Neural progenitor cell (in vitro differentiated cells): ENCODE measurements at regions not wholly inside any gene's neighbourhood (a gene's known extent, or its start where the extent isn't known, plus 50 kb on each side); places are given as distances from the start of the nearest gene placed in this dataset.
"Not testable (repeated sequence)": the region's sequence is repeated elsewhere in the genome, so short reads cannot be mapped to it uniquely, and the experiment has no call there.

Experiments
- DNase-seq: peaks from one replicate; pipeline ENCODE4 v3.0.0-alpha.2; 2016; ENCODE audit warnings: low spot score
- H2AFZ ChIP-seq: fragments of 200-600 bp; sonication (generic); replicated peaks from 2 replicates; pipeline ENCODE4 v1.6.1; 2016; ENCODE audit warnings: antibody characterized with exemption
- H3F3A ChIP-seq: fragments of 200-600 bp; sonication (generic); 2 replicates; pipeline ENCODE4 v1.6.1; 2016; ENCODE audit warnings: antibody characterized with exemption, low read depth
- H3K27ac ChIP-seq: fragments of 200-600 bp; sonication (generic); 2 replicates; pipeline ENCODE4 v1.5.1; 2016; ENCODE audit warnings: mild to moderate bottlenecking
- H3K27me3 ChIP-seq: fragments of 200-600 bp; sonication (generic); 2 replicates; pipeline ENCODE4 v1.6.1; 2016; ENCODE audit warnings: mild to moderate bottlenecking, moderate library complexity
- H3K36me3 ChIP-seq: fragments of 200-600 bp; sonication (generic); 2 replicates; pipeline ENCODE4 v1.5.1; 2016
- H3K4me1 ChIP-seq: fragments of 200-600 bp; sonication (generic); 2 replicates; pipeline ENCODE4 v1.6.1; 2016; ENCODE audit warnings: mixed run types
- H3K4me2 ChIP-seq: fragments of 200-600 bp; sonication (generic); 2 replicates; pipeline ENCODE4 v1.6.1; 2016
- H3K4me3 ChIP-seq: fragments of 200-600 bp; sonication (generic); 2 replicates; pipeline ENCODE4 v1.5.1; 2016
- H3K79me2 ChIP-seq: fragments of 200-600 bp; sonication (generic); 2 replicates; pipeline ENCODE4 v1.6.1; 2016; ENCODE audit warnings: low read depth
- H3K9ac ChIP-seq: fragments of 200-600 bp; sonication (generic); 2 replicates; pipeline ENCODE4 v1.6.1; 2016
- H3K9me3 ChIP-seq: fragments of 200-600 bp; sonication (generic); 2 replicates; pipeline ENCODE4 v1.5.1; 2016; ENCODE audit warnings: low read depth
- H4K20me1 ChIP-seq: fragments of 200-600 bp; sonication (generic); 2 replicates; pipeline ENCODE4 v1.6.1; 2016; ENCODE audit warnings: low read depth
- H3K27ac Mint-ChIP-seq: 3 replicates; pipeline ENCODE4 v1.8.0; 2021; ENCODE audit warnings: mixed read lengths
- H3K27me3 Mint-ChIP-seq: 2 replicates; pipeline ENCODE4 v1.8.0; 2022; ENCODE audit warnings: low read depth, mild to moderate bottlenecking, inconsistent platforms, moderate library complexity, mixed read lengths; ENCODE audit not compliant: insufficient read depth
- H3K36me3 Mint-ChIP-seq: 3 replicates; pipeline ENCODE4 v1.8.0; 2021; ENCODE audit warnings: mixed read lengths
- H3K4me1 Mint-ChIP-seq: 3 replicates; pipeline ENCODE4 v1.8.0; 2021; ENCODE audit warnings: mixed read lengths
- H3K4me3 Mint-ChIP-seq: 3 replicates; pipeline ENCODE4 v1.8.0; 2021; ENCODE audit warnings: mild to moderate bottlenecking, moderate library complexity, mixed read lengths
- H3K9me3 Mint-ChIP-seq: 3 replicates; pipeline ENCODE4 v1.8.0; 2020; ENCODE audit warnings: mixed read lengths
- CTCF ChIP-seq: fragments of 200-600 bp; sonication (generic); IDR thresholded peaks from 2 replicates; pipeline ENCODE4 v1.5.1; 2017; ENCODE audit warnings: antibody characterized with exemption, mild to moderate bottlenecking

GRCh38 chr10:46677836-46678435 is 99.0 kb downstream of the SYT15 start:
- H3K36me3 ChIP-seq, H3F3A ChIP-seq, H3K4me1 ChIP-seq, H3K4me3 Mint-ChIP-seq, H3K9ac ChIP-seq, H3K27ac ChIP-seq, DNase-seq, H3K36me3 Mint-ChIP-seq, H3K4me3 ChIP-seq, H3K4me2 ChIP-seq, H3K79me2 ChIP-seq, H2AFZ ChIP-seq, H3K27me3 Mint-ChIP-seq, H3K9me3 ChIP-seq, H4K20me1 ChIP-seq, H3K4me1 Mint-ChIP-seq, H3K27ac Mint-ChIP-seq, H3K9me3 Mint-ChIP-seq, H3K27me3 ChIP-seq: not testable (repeated sequence)

- H3F3A ChIP-seq, H3K9me3 ChIP-seq, H3K27me3 Mint-ChIP-seq, H3K4me1 Mint-ChIP-seq, H3K36me3 ChIP-seq, H3K79me2 ChIP-seq, H3K36me3 Mint-ChIP-seq, H3K27me3 ChIP-seq, H3K27ac ChIP-seq, H4K20me1 ChIP-seq, H3K4me3 Mint-ChIP-seq, DNase-seq, H3K4me2 ChIP-seq, H3K4me1 ChIP-seq, H3K9me3 Mint-ChIP-seq, H3K9ac ChIP-seq, H3K4me3 ChIP-seq, H3K27ac Mint-ChIP-seq, H2AFZ ChIP-seq: not testable (repeated sequence)
Observed at GRCh38 chr10:46691397-46691796, 112.5 kb downstream of the SYT15 start.

GRCh38 chr10:46693218-46693617 is 114.3 kb downstream of the SYT15 start:
- not testable (repeated sequence) for H3K36me3 Mint-ChIP-seq, H3K9me3 ChIP-seq, H4K20me1 ChIP-seq

GRCh38 chr10:46717264-46717663 is 138.3 kb downstream of the SYT15 start:
- not testable (repeated sequence) for H3K9me3 Mint-ChIP-seq, H3K27ac Mint-ChIP-seq, H3K27me3 Mint-ChIP-seq, H2AFZ ChIP-seq, H3K9me3 ChIP-seq, H3K27ac ChIP-seq, H3K4me1 ChIP-seq, H3K4me3 Mint-ChIP-seq, H3K79me2 ChIP-seq, H4K20me1 ChIP-seq, H3K27me3 ChIP-seq, H3F3A ChIP-seq, H3K36me3 ChIP-seq, H3K4me1 Mint-ChIP-seq, H3K4me2 ChIP-seq, H3K36me3 Mint-ChIP-seq, H3K4me3 ChIP-seq, H3K9ac ChIP-seq, DNase-seq

More at GRCh38 chr10:46693218-46693617, 114.3 kb downstream of the SYT15 start:
- H3K36me3 ChIP-seq, H3K27me3 Mint-ChIP-seq, H3K27ac ChIP-seq, H3K27ac Mint-ChIP-seq, H3K9ac ChIP-seq, H3K4me3 Mint-ChIP-seq, H3K4me1 ChIP-seq, DNase-seq, H3K4me2 ChIP-seq, H3K9me3 Mint-ChIP-seq, H2AFZ ChIP-seq, H3K4me3 ChIP-seq, H3K27me3 ChIP-seq, H3K79me2 ChIP-seq, H3F3A ChIP-seq, H3K4me1 Mint-ChIP-seq: not testable (repeated sequence)
- TF ChIP-seq CTCF: peak; percentile 35

- H3K4me3 Mint-ChIP-seq, H3K36me3 ChIP-seq, H3K4me3 ChIP-seq, H3K27me3 ChIP-seq, H3K9ac ChIP-seq, H3K4me1 ChIP-seq, H3K27ac ChIP-seq, H3K9me3 ChIP-seq, H2AFZ ChIP-seq, H3K27ac Mint-ChIP-seq, H3K9me3 Mint-ChIP-seq, H3F3A ChIP-seq, H3K27me3 Mint-ChIP-seq, H3K79me2 ChIP-seq, DNase-seq, H4K20me1 ChIP-seq, H3K36me3 Mint-ChIP-seq, H3K4me2 ChIP-seq, H3K4me1 Mint-ChIP-seq: not testable (repeated sequence)
Observed at GRCh38 chr10:46718014-46718413, 139.1 kb downstream of the SYT15 start.
